Activated naive CD4-positive, alpha-beta T cell treated with anti-CD3 and anti-CD28 coated beads for 36 hours (primary cell): ENCODE measurements at regions not wholly inside any gene's neighbourhood (a gene's known extent, or its start where the extent isn't known, plus 50 kb on each side); places are given as distances from the start of the nearest gene placed in this dataset.

Experiments
- CTCF ChIA-PET: fragments of 350-600 bp; sonication (Branson Sonifier 250); formaldehyde crosslinking; loops from one replicate; lab custom pipeline; 2021; ENCODE audit warnings: antibody characterized with exemption; lab: Charles Lee
- DNase-seq: peaks from one replicate; pipeline ENCODE4 v3.0.0-alpha.2; 2020
- H3K27ac Mint-ChIP-seq: one replicate; pipeline ENCODE4 v1.8.0; 2021; ENCODE audit warnings: mild to moderate bottlenecking, mixed read lengths
- H3K27me3 Mint-ChIP-seq: one replicate; pipeline ENCODE4 v1.8.0; 2021; ENCODE audit warnings: low read depth, mixed read lengths
- H3K36me3 Mint-ChIP-seq: one replicate; pipeline ENCODE4 v1.8.0; 2021; ENCODE audit warnings: low read depth, mixed read lengths
- H3K4me1 Mint-ChIP-seq: one replicate; pipeline ENCODE4 v1.8.0; 2021; ENCODE audit warnings: low read depth, mixed read lengths
- H3K4me3 Mint-ChIP-seq: one replicate; pipeline ENCODE4 v1.8.0; 2021; ENCODE audit warnings: mild to moderate bottlenecking, moderate library complexity, mixed read lengths
- H3K9me3 Mint-ChIP-seq: one replicate; pipeline ENCODE4 v1.8.0; 2021; ENCODE audit warnings: mixed read lengths
- intact Hi-C: fragments of 100-400 bp; cut with micrococcal nuclease; formaldehyde crosslinking; loops from one replicate; pipeline ENCODE4 v1.15.1; 2023

DNA sequence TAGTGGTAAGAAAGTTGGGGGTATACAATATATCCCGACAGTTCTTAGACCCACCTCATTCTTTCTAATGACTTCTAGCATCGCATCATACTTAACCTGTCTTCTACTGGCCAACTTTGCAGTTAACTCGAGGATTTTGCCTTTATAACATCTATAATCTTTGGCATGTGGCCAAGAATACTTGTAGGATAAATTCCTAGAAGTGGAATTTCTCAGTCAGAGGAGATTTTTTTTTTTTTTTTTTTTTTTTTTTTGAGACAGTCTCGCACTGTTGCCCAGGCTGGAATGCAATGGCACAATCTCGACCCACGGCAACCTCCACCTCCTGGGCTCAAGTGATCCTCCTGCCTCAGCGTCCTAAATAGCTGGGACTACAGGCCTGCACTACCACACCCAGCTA, 253.5 kb downstream of the MRTFB start:
- CTCF ChIA-PET, result no interaction called here
- intact Hi-C loops, result no loop called here
- H3K27me3 Mint-ChIP-seq, result no peaks in the 10 kb centered on the region

DNA sequence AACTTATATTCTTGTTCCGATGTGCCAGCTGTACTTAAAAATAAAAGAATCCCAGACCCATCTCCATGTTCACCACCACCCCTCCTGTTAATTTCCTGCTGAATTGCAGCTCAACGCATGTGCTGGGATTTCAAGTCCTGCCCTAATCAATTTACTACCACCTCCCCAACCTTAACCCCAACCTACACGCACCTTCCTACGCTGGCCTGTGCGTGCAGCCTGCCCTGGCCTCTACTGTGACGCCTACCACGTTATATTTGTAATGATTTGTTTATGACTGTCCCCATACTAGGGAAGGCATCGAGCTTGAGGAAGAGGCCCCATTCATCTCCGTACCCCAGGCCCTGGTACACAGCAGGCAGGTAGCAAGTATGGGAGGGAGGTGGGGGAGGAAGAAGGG, 251.1 kb downstream of the MRTFB start:
- CTCF ChIA-PET, result no interaction called here
- DNase-seq, result no peak
- no peak overlapping the region for H3K27ac Mint-ChIP-seq
- H3K27me3 Mint-ChIP-seq, result no peaks in the 10 kb centered on the region
- no peaks in the 10 kb centered on the region for H3K36me3 Mint-ChIP-seq
- intact Hi-C loops, result no loop called here
- H3K4me3 Mint-ChIP-seq, result no peak overlapping the region
- H3K4me1 Mint-ChIP-seq, result no peaks in the 10 kb centered on the region
- no peaks in the 10 kb centered on the region for H3K9me3 Mint-ChIP-seq

More for the DNA sequence above, 253.5 kb downstream of the MRTFB start:
- DNase-seq, result no peak
- H3K4me1 Mint-ChIP-seq, result peaks cover 4% of the 10 kb centered on the region
- no peaks in the 10 kb centered on the region for H3K9me3 Mint-ChIP-seq
- no peaks in the 10 kb centered on the region for H3K36me3 Mint-ChIP-seq
- no peak overlapping the region for H3K4me3 Mint-ChIP-seq
- no peak overlapping the region for H3K27ac Mint-ChIP-seq

DNA sequence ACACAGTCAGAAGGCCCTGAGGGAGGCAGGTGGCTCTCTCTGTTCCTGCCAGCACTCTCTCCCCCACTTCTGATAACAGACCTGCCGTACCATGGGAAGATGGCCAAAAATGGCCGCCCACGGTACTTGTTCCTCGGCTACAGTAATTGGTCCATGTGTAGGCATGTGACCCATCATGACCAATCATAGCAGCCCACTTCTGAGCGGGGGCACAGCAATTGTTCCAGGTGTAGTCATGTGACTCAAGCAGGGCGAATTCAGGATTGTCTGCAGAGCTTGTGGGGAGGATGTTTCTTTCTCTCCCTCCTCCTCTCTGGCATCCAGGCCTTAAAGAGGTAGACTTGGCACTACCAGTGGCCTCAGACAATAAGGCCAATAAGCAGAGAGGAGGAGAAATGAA, 250.4 kb downstream of the MRTFB start:
- no peaks in the 10 kb centered on the region for H3K9me3 Mint-ChIP-seq
- no peaks in the 10 kb centered on the region for H3K27me3 Mint-ChIP-seq
- no peak overlapping the region for H3K4me3 Mint-ChIP-seq
- no peak for DNase-seq
- no peaks in the 10 kb centered on the region for H3K36me3 Mint-ChIP-seq
- no peaks in the 10 kb centered on the region for H3K4me1 Mint-ChIP-seq
- H3K27ac Mint-ChIP-seq, result no peak overlapping the region
- CTCF ChIA-PET, result no interaction called here
- intact Hi-C loops, result no loop called here

DNA sequence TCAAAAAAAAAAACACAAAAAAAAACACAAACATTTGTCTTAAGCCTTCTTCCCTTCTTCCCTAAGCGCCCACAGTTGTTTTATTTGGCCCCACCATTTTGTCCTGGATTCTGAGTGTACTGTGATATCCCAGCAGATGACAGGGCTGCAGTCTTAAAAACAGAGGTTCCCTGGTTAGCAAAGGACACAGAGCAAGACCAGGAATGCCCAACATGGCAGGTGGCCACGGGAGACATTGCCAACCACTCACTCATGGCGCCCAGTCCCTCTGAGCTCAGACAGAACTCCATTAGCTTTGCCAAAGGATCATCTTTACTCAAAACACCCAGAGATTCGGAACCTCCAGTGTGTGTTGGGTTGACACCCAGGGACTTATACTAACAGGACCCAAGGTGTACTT, 249.3 kb downstream of the MRTFB start:
- Mint-ChIP-seq H3K36me3 (no peaks in the 10 kb centered on the region), H3K27me3 (no peaks in the 10 kb centered on the region), H3K9me3 (no peaks in the 10 kb centered on the region), H3K4me3 (no peak overlapping the region), H3K27ac (no peak overlapping the region), H3K4me1 (no peaks in the 10 kb centered on the region)
- intact Hi-C loops, result no loop called here
- CTCF ChIA-PET, result interaction anchor here (0.6 kb wide), 1 partner anchor 335 kb away, joined by 3 read pairs; no protein-coding TSS in a partner anchor
- DNase-seq, result no peak
